SK-N-SH (cell line): ENCODE measurements at regions not wholly inside any gene's neighbourhood (a gene's known extent, or its start where the extent isn't known, plus 50 kb on each side); places are given as distances from the start of the nearest gene placed in this dataset.

Experiments used
- CTCF ChIA-PET: fragments of 300-600, 350-600 bp; formaldehyde crosslinking; extraction: SDS; loops from one replicate; lab custom pipeline; 2021; lab: Yijun Ruan, JAX
- POLR2A ChIA-PET: fragments of 350-600 bp; sonication (Branson Sonifier 250); formaldehyde crosslinking; extraction: SDS; loops from one replicate; lab custom pipeline; 2020; ENCODE audit warnings: antibody characterized with exemption, inconsistent platforms; lab: Yijun Ruan, JAX
- DNase-seq: peaks from one replicate; pipeline ENCODE4 v3.0.0; 2012
- H2AFZ ChIP-seq: fragments of 200-600 bp; sonication (generic); 2 replicates; pipeline ENCODE4 v1.8.1; 2016; ENCODE audit warnings: antibody characterized with exemption, mild to moderate bottlenecking, low read depth
- H3F3A ChIP-seq: fragments of 200-600 bp; sonication (generic); replicated peaks from 2 replicates; pipeline ENCODE3; 2016; ENCODE audit warnings: antibody characterized with exemption, mild to moderate bottlenecking; ENCODE audit not compliant: insufficient read depth
- H3K27ac ChIP-seq, 2 experiments: fragments of 200-500 bp in 1 of 2; fragments of 200-600 bp in 1 of 2; sonication (Bioruptor generic) in 1 of 2; sonication (generic), shearing (Covaris generic) in 1 of 2; 2 replicates each; pipeline versions ENCODE4 v1.5.1 to v1.6.1; 2014 to 2016; ENCODE audit warnings: low read depth in 2 of 2, inconsistent platforms in 1 of 2, low read length in 1 of 2, mild to moderate bottlenecking in 1 of 2, mixed read lengths in 1 of 2
- H3K27me3 ChIP-seq: fragments of 200-600 bp; sonication (generic), shearing (Covaris generic); 2 replicates; pipeline ENCODE4 v1.6.1; 2016; ENCODE audit warnings: mixed run types; ENCODE audit not compliant: insufficient read depth
- H3K36me3 ChIP-seq, 2 experiments: fragments of 200-500 bp in 1 of 2; fragments of 200-600 bp in 1 of 2; sonication (Bioruptor generic) in 1 of 2; sonication (generic) in 1 of 2; replicated peaks in 1 of 2; 2 replicates each; pipeline versions ENCODE3 to v1.5.1; 2014 to 2016; ENCODE audit warnings: low read length in 1 of 2, mild to moderate bottlenecking in 1 of 2; ENCODE audit not compliant: insufficient read depth in 2 of 2, control insufficient read depth in 1 of 2
- H3K4me1 ChIP-seq, 2 experiments: fragments of 200-500 bp in 1 of 2; fragments of 200-600 bp in 1 of 2; sonication (Bioruptor generic) in 1 of 2; sonication (generic), shearing (Covaris generic) in 1 of 2; 2 replicates each; pipeline versions ENCODE4 v1.5.1 to v1.6.1; 2014 to 2016; ENCODE audit warnings: low read depth in 1 of 2, low read length in 1 of 2, mixed run types in 1 of 2; ENCODE audit not compliant: insufficient read depth in 2 of 2, control insufficient read depth in 1 of 2
- H3K4me2 ChIP-seq: fragments of 200-600 bp; sonication (generic), shearing (Covaris generic); 2 replicates; pipeline ENCODE4 v1.6.1; 2017; ENCODE audit warnings: mixed run types
- H3K4me3 ChIP-seq, 2 experiments: fragments of 200-500 bp in 1 of 2; fragments of 200-600 bp in 1 of 2; sonication (Bioruptor generic) in 1 of 2; sonication (generic), shearing (Covaris generic) in 1 of 2; 2 replicates each; pipeline versions ENCODE4 v1.5.1 to v1.8.1; 2014 to 2016; ENCODE audit warnings: low read depth in 2 of 2, inconsistent platforms in 1 of 2, low read length in 1 of 2, mild to moderate bottlenecking in 1 of 2, mixed read lengths in 1 of 2, moderate library complexity in 1 of 2
- H3K79me2 ChIP-seq: fragments of 200-600 bp; sonication (generic); 2 replicates; pipeline ENCODE4 v1.8.1; 2017; ENCODE audit warnings: mild to moderate bottlenecking; ENCODE audit not compliant: insufficient read depth
- H3K9ac ChIP-seq: fragments of 200-600 bp; sonication (generic); 2 replicates; pipeline ENCODE4 v1.6.1; 2017; ENCODE audit warnings: mixed run types
- H3K9me2 ChIP-seq: fragments of 200-600 bp; sonication (generic); 2 replicates; pipeline ENCODE4 v1.6.1; 2017; ENCODE audit warnings: mixed run types
- H3K9me3 ChIP-seq: fragments of 200-600 bp; sonication (generic); 2 replicates; pipeline ENCODE4 v1.6.1; 2017; ENCODE audit warnings: mixed run types, mild to moderate bottlenecking, moderate library complexity
- H4K20me1 ChIP-seq: fragments of 200-600 bp; sonication (generic); 2 replicates; pipeline ENCODE4 v1.6.1; 2017; ENCODE audit warnings: mild to moderate bottlenecking, mixed run types; ENCODE audit not compliant: insufficient read depth
- CHD2 ChIP-seq: fragments of 150-350 bp; IDR thresholded peaks from 2 replicates; pipeline ENCODE4 v1.6.1; 2018; ENCODE audit warnings: low read length; ENCODE audit not compliant: partially characterized antibody
- EP300 ChIP-seq, 2 experiments: IDR thresholded peaks; 2 replicates each; pipeline versions ENCODE4 v1.4.0 to v1.6.1; 2012; ENCODE audit warnings: borderline replicate concordance in 1 of 2, low read depth in 1 of 2, low read length in 1 of 2
- FOSL2 ChIP-seq: IDR thresholded peaks from 2 replicates; pipeline ENCODE4 v1.4.0; 2012; ENCODE audit warnings: low read depth, mild to moderate bottlenecking, moderate library complexity, borderline replicate concordance
- FOXM1 ChIP-seq: IDR thresholded peaks from 2 replicates; pipeline ENCODE4 v1.4.0; 2012; ENCODE audit warnings: low read depth, mild to moderate bottlenecking
- GABPA ChIP-seq: IDR thresholded peaks from 2 replicates; pipeline ENCODE4 v1.4.0; 2012; ENCODE audit warnings: low read depth, mild to moderate bottlenecking
- GATA2 ChIP-seq: sonication (generic); formaldehyde crosslinking; IDR thresholded peaks from 2 replicates; pipeline ENCODE4 v1.5.0; 2020; ENCODE audit warnings: mild to moderate bottlenecking, missing genetic modification reagents
- NFIC ChIP-seq: IDR thresholded peaks from 2 replicates; pipeline ENCODE4 v1.4.0; 2012; ENCODE audit warnings: borderline replicate concordance
- NRF1 ChIP-seq: IDR thresholded peaks from 2 replicates; pipeline ENCODE4 v1.6.1; 2012; ENCODE audit warnings: low read depth, mild to moderate bottlenecking, low read length
- POLR2AphosphoS5 ChIP-seq: IDR thresholded peaks from 2 replicates; pipeline ENCODE4 v1.6.1; 2012; ENCODE audit warnings: low read depth, low read length
- RCOR1 ChIP-seq: fragments of 150-350 bp; IDR thresholded peaks from 2 replicates; pipeline ENCODE4 v1.6.1; 2017; ENCODE audit warnings: antibody characterized with exemption, low read length
- RFX5 ChIP-seq: IDR thresholded peaks from 2 replicates; pipeline ENCODE4 v1.6.1; 2012; ENCODE audit warnings: mild to moderate bottlenecking, improper control_type of control experiment, low read length
- SIN3A ChIP-seq: IDR thresholded peaks from 2 replicates; pipeline ENCODE4 v1.6.1; 2012; ENCODE audit warnings: low read depth, mild to moderate bottlenecking, low read length, moderate library complexity, borderline replicate concordance
- SMC3 ChIP-seq: IDR thresholded peaks from 2 replicates; pipeline ENCODE4 v1.6.1; 2012; ENCODE audit warnings: low read depth, low read length, improper control_type of control experiment
- TAF1 ChIP-seq: IDR thresholded peaks from 2 replicates; pipeline ENCODE4 v1.6.1; 2012; ENCODE audit warnings: low read depth, mild to moderate bottlenecking, low read length, moderate library complexity, borderline replicate concordance
- YY1 ChIP-seq: IDR thresholded peaks from 2 replicates; pipeline ENCODE4 v1.4.0; 2012; ENCODE audit warnings: low read depth, mild to moderate bottlenecking
- WGBS: methylation state at CpG from one replicate; pipeline ENCODE4 v1.1.6; 2017; ENCODE audit warnings: low lambda C conversion rate; 5-methylcytosine and 5-hydroxymethylcytosine counted together
- TF ChIP-seq, protein P1 (sequence below): IDR thresholded peaks from 2 replicates; pipeline ENCODE4; 2012
- TF ChIP-seq, protein P2 (sequence below): IDR thresholded peaks from 2 replicates; pipeline ENCODE4 v1.4.0; 2012; ENCODE audit warnings: low read depth
- TF ChIP-seq, protein P3 (sequence below): IDR thresholded peaks from 2 replicates; pipeline ENCODE4 v1.4.0; 2012; ENCODE audit warnings: low read depth, borderline replicate concordance

DNA sequence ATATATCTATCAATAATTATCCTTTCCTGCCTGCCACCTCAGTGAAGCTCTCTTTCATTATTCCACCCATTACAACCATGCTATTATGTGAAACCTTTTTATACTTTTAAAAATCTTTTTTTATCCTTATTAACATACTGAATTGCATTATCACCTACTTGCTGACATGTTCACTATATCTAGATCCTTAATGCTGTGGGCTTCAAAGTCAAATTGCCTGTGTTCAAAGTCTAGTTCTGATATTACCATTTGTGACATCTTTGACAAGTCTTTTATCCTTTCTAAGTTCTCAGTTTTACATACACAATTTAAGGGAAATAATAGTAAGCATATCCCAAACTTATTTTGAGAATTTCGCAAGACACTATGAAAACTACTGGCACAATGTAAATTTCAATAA, 2239.4 kb downstream of the LRRC4C start:
- no peak for DNase-seq
- H3K4me1 ChIP-seq, result peaks cover 0 to 39% of the 10 kb centered on the region in 2 experiments; a peak in 1 of 4 replicates
- 8% methylated on average over 1 of the region's 1 CpG for WGBS
- H4K20me1 ChIP-seq, result no peaks in the 10 kb centered on the region
- no peaks in the 10 kb centered on the region for H3K9me3 ChIP-seq
- H3K36me3 ChIP-seq, result no peaks in the 10 kb centered on the region
- H3K79me2 ChIP-seq, result no peaks in the 10 kb centered on the region
- H3K4me3 ChIP-seq, result no peak overlapping the region
- no peaks in the 10 kb centered on the region for H3K27me3 ChIP-seq
- H3K4me2 ChIP-seq, result no peak overlapping the region
- no peaks in the 10 kb centered on the region for H3F3A ChIP-seq
- H3K27ac ChIP-seq, result no peak overlapping the region
- no peak overlapping the region for H3K9ac ChIP-seq
- ChIA-PET CTCF (no interaction called here), POLR2A (no interaction called here)
- H2AFZ ChIP-seq, result no peak overlapping the region
- no peak for TF ChIP-seq TAF1
- H3K9me2 ChIP-seq, result no peaks in the 10 kb centered on the region

DNA sequence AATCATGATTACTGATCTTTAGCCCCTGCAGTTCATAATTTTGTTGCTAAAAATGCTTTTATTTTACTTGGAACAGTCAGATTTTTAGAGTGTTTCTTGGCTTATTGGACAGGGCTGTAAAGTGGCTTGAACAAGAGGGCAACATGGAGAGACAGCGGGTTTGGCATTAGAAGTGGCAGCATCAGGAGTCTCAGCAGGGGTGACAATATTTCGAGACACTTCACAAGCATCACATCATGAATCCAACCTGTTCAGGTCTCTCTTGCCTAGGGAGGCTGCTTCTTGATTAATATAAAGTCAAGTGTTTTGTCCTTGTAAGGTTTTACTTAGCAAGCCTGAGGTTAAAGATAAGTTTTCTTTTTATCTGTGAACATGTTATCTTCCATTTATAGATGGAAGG, 2249.5 kb downstream of the LRRC4C start:
- Histone ChIP-seq H3K27me3 (no peaks in the 10 kb centered on the region), H3F3A (no peaks in the 10 kb centered on the region), H3K9ac (no peak overlapping the region), H3K79me2 (no peaks in the 10 kb centered on the region), H3K27ac (no peak overlapping the region), H2AFZ (no peak overlapping the region), H3K9me3 (no peaks in the 10 kb centered on the region), H3K9me2 (no peaks in the 10 kb centered on the region), H3K4me3 (no peak overlapping the region), H4K20me1 (no peaks in the 10 kb centered on the region), H3K4me1 (no peaks in the 10 kb centered on the region), H3K4me2 (no peak overlapping the region), H3K36me3 (no peaks in the 10 kb centered on the region)
- no peak for DNase-seq
- ChIA-PET CTCF (interaction anchor here (0.6 kb wide), 1 partner anchor 72 kb away, joined by 3 read pairs; no protein-coding TSS in a partner anchor), POLR2A (no interaction called here)
- TF ChIP-seq SIN3A (no peak), FOXM1 (no peak), FOSL2 (no peak), SMC3 (no peak), NRF1 (no peak)
- TF ChIP-seq, protein P1, sequence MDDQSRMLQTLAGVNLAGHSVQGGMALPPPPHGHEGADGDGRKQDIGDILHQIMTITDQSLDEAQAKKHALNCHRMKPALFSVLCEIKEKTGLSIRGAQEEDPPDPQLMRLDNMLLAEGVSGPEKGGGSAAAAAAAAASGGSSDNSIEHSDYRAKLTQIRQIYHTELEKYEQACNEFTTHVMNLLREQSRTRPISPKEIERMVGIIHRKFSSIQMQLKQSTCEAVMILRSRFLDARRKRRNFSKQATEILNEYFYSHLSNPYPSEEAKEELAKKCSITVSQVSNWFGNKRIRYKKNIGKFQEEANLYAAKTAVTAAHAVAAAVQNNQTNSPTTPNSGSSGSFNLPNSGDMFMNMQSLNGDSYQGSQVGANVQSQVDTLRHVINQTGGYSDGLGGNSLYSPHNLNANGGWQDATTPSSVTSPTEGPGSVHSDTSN, result no peak
- TF ChIP-seq, protein P2, sequence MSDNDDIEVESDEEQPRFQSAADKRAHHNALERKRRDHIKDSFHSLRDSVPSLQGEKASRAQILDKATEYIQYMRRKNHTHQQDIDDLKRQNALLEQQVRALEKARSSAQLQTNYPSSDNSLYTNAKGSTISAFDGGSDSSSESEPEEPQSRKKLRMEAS, result no peak
- WGBS, result 0% methylated on average over 2 of the region's 2 CpGs

DNA sequence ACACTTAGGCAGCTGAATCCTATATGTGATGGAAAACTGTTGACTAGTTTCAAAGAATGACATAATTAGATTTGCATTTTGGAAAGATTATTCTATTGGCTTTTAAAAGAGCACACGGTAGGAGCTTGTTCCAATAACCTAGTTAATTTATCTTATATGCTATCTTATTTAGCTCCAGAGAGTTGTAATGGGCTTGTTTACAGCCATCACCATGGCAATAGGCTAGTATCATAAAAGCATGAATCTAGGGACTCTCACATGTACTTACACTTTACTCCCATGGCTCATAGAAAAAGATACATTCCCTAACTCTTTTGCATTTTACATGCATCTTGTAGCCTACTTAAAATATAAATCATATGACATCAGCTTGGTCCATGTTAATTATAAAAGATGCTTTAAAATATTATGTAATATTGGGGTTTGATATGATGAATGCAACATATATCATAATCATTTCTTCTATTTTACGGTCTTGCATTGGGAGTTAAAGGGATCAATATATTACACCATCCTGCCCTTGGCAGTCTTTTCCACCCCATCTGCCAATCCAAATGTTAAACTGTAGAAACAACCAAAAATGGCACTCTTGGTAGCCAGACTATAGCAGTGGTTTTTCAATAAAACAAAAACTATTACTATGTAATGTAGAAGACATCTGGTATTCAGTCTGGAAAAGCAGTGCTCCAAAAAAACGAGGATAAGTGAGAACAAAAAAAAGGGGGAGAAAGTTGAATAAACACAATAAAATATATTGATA, 2254.0 kb downstream of the LRRC4C start:
- Histone ChIP-seq H3K4me2 (no peak overlapping the region), H3K27ac (no peak overlapping the region), H3K4me3 (no peak overlapping the region), H3K9ac (no peak overlapping the region), H3K9me2 (no peaks in the 10 kb centered on the region), H2AFZ (no peak overlapping the region), H3F3A (no peaks in the 10 kb centered on the region), H3K79me2 (no peaks in the 10 kb centered on the region), H3K4me1 (no peaks in the 10 kb centered on the region), H3K36me3 (no peaks in the 10 kb centered on the region), H4K20me1 (no peaks in the 10 kb centered on the region), H3K27me3 (no peaks in the 10 kb centered on the region), H3K9me3 (no peaks in the 10 kb centered on the region)
- WGBS, result 3% methylated on average over 3 of the region's 3 CpGs
- ChIA-PET CTCF (interaction anchor here (1.1 kb wide), 1 partner anchor 10 kb away, joined by 3 read pairs; no protein-coding TSS in a partner anchor), POLR2A (no interaction called here)
- TF ChIP-seq NRF1 (no peak), RCOR1 (no peak), GABPA (no peak), CHD2 (no peak), NFIC (no peak), GATA2 (CRISPR knock-in tag) (no peak), YY1 (no peak), FOSL2 (no peak), EP300 (IDR thresholded peaks at IDR 0.05; ENCODE audit: borderline replicate concordance in 1 of 2, low read depth in 1 of 2, low read length in 1 of 2) (no peak), POLR2AphosphoS5 (no peak), RFX5 (no peak)
- TF ChIP-seq, protein P1, result no peak
- TF ChIP-seq, protein P3, sequence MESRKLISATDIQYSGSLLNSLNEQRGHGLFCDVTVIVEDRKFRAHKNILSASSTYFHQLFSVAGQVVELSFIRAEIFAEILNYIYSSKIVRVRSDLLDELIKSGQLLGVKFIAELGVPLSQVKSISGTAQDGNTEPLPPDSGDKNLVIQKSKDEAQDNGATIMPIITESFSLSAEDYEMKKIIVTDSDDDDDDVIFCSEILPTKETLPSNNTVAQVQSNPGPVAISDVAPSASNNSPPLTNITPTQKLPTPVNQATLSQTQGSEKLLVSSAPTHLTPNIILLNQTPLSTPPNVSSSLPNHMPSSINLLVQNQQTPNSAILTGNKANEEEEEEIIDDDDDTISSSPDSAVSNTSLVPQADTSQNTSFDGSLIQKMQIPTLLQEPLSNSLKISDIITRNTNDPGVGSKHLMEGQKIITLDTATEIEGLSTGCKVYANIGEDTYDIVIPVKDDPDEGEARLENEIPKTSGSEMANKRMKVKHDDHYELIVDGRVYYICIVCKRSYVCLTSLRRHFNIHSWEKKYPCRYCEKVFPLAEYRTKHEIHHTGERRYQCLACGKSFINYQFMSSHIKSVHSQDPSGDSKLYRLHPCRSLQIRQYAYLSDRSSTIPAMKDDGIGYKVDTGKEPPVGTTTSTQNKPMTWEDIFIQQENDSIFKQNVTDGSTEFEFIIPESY, result no peak
- no peak for DNase-seq
